Daoy (cell line): ENCODE measurements at regions not wholly inside any gene's neighbourhood (a gene's known extent, or its start where the extent isn't known, plus 50 kb on each side); places are given as distances from the start of the nearest gene placed in this dataset.

Experiments used
- DNase-seq: peaks from one replicate; pipeline ENCODE4 v3.0.0-alpha.2; 2015; ENCODE audit warnings: low read depth

GRCh38 chr4:62706423-62706822 lies 1506.3 kb downstream of the ADGRL3 start:
- DNase-seq: no peak

GRCh38 chr4:62683799-62684566 lies 1483.9 kb downstream of the ADGRL3 start:
- no peak for DNase-seq

GRCh38 chr4:62676962-62677361 lies 1476.8 kb downstream of the ADGRL3 start:
- DNase-seq: no peak

GRCh38 chr4:62670514-62670913 lies 1470.4 kb downstream of the ADGRL3 start:
- peak; percentile 1 for DNase-seq

- DNase-seq: no peak
These were observed 1461.7 kb downstream of the ADGRL3 start for GRCh38 chr4:62661821-62662220.

GRCh38 chr4:62656006-62656405 lies 1455.9 kb downstream of the ADGRL3 start:
- DNase-seq: no peak

- DNase-seq: peak; percentile 1
These were observed 1444.2 kb downstream of the ADGRL3 start for GRCh38 chr4:62644372-62644771.

- peak; percentile 5 for DNase-seq
These were observed 1440.2 kb downstream of the ADGRL3 start for GRCh38 chr4:62640296-62640695.

GRCh38 chr4:62627671-62628070 lies 1427.5 kb downstream of the ADGRL3 start:
- no peak for DNase-seq

GRCh38 chr4:62627141-62627540 lies 1427.0 kb downstream of the ADGRL3 start:
- no peak for DNase-seq

- DNase-seq: no peak
These were observed 1422.0 kb downstream of the ADGRL3 start for GRCh38 chr4:62622089-62622488.

- no peak for DNase-seq
These were observed 1419.8 kb downstream of the ADGRL3 start for GRCh38 chr4:62619971-62620370.

GRCh38 chr4:62618042-62618441 lies 1417.9 kb downstream of the ADGRL3 start:
- no peak for DNase-seq

GRCh38 chr4:62601737-62602136 lies 1401.6 kb downstream of the ADGRL3 start:
- peak; percentile 0 for DNase-seq

GRCh38 chr4:62595265-62595664 lies 1395.1 kb downstream of the ADGRL3 start:
- peak; percentile 1 for DNase-seq

- DNase-seq: no peak
These were observed 1391.6 kb downstream of the ADGRL3 start for GRCh38 chr4:62591756-62592155.

- no peak for DNase-seq
These were observed 1388.5 kb downstream of the ADGRL3 start for GRCh38 chr4:62588671-62589070.

- DNase-seq: no peak
These were observed 1371.4 kb downstream of the ADGRL3 start for GRCh38 chr4:62571494-62571893.

GRCh38 chr4:62560858-62561257 lies 1360.7 kb downstream of the ADGRL3 start:
- no peak for DNase-seq

- no peak for DNase-seq
These were observed 1350.0 kb downstream of the ADGRL3 start for GRCh38 chr4:62550121-62550520.

GRCh38 chr4:62549601-62550000 lies 1349.5 kb downstream of the ADGRL3 start:
- DNase-seq: no peak

GRCh38 chr4:62548765-62549164 lies 1348.6 kb downstream of the ADGRL3 start:
- DNase-seq: no peak

GRCh38 chr4:62548108-62548524 lies 1348.0 kb downstream of the ADGRL3 start:
- DNase-seq: peak; percentile 28

- DNase-seq: peak; percentile 11
These were observed 1344.3 kb downstream of the ADGRL3 start for GRCh38 chr4:62544428-62544827.
